Hepatocyte (in vitro differentiated cells): ENCODE measurements at regions not wholly inside any gene's neighbourhood (a gene's known extent, or its start where the extent isn't known, plus 50 kb on each side); places are given as distances from the start of the nearest gene placed in this dataset.

ENCODE experiments used
- DNase-seq: peaks from one replicate; pipeline ENCODE4 v3.0.0-alpha.2; 2016; ENCODE audit warnings: low spot score
- H2AFZ ChIP-seq: fragments of 200-600 bp; sonication (generic); 2 replicates; pipeline ENCODE4 v1.6.0; 2016; ENCODE audit warnings: antibody characterized with exemption, mild to moderate bottlenecking
- H3K27ac ChIP-seq: fragments of 200-600 bp; sonication (generic); 2 replicates; pipeline ENCODE4 v1.5.1; 2016; ENCODE audit warnings: mild to moderate bottlenecking
- H3K27me3 ChIP-seq: fragments of 200-600 bp; sonication (generic); 2 replicates; pipeline ENCODE4 v1.6.1; 2016
- H3K36me3 ChIP-seq: fragments of 200-600 bp; sonication (generic); replicated peaks from 2 replicates; pipeline ENCODE4 v1.5.1; 2016; ENCODE audit warnings: low read depth; ENCODE audit not compliant: insufficient read depth
- H3K4me1 ChIP-seq: fragments of 200-600 bp; sonication (generic); 2 replicates; pipeline ENCODE4 v1.5.1; 2016; ENCODE audit warnings: mild to moderate bottlenecking, moderate library complexity; ENCODE audit not compliant: insufficient read depth
- H3K4me2 ChIP-seq: fragments of 200-600 bp; sonication (generic); 2 replicates; pipeline ENCODE4 v1.6.0; 2016
- H3K4me3 ChIP-seq: fragments of 200-600 bp; sonication (generic); 2 replicates; pipeline ENCODE4 v1.5.1; 2016; ENCODE audit warnings: mild to moderate bottlenecking
- H3K79me2 ChIP-seq: fragments of 200-600 bp; sonication (generic); 2 replicates; pipeline ENCODE4 v1.6.0; 2017; ENCODE audit warnings: mild to moderate bottlenecking
- H3K9me2 ChIP-seq: fragments of 200-600 bp; sonication (generic); replicated peaks from 2 replicates; pipeline ENCODE4 v1.6.0; 2017; ENCODE audit warnings: mild to moderate bottlenecking; ENCODE audit not compliant: insufficient read depth
- H3K9me3 ChIP-seq: fragments of 200-600 bp; sonication (generic); 2 replicates; pipeline ENCODE4 v1.5.1; 2016; ENCODE audit warnings: low read depth, mild to moderate bottlenecking
- H4K20me1 ChIP-seq: fragments of 200-600 bp; sonication (generic); 2 replicates; pipeline ENCODE4 v1.6.0; 2016; ENCODE audit warnings: mild to moderate bottlenecking; ENCODE audit not compliant: insufficient read depth, poor library complexity, severe bottlenecking
- EZH2 ChIP-seq: fragments of 200-600 bp; sonication (generic); IDR thresholded peaks from 2 replicates; pipeline ENCODE4 v1.6.1; 2016; ENCODE audit warnings: antibody characterized with exemption, mild to moderate bottlenecking, borderline replicate concordance
- EZH2phosphoT487 ChIP-seq: fragments of 200-600 bp; sonication (generic); IDR thresholded peaks from one replicate; pipeline ENCODE4 v1.6.1; 2018; ENCODE audit warnings: antibody characterized with exemption, mild to moderate bottlenecking, low read depth, moderate library complexity; ENCODE audit not compliant: unreplicated experiment, severe bottlenecking
- WGBS: methylation state at CpG from one replicate; pipeline ENCODE4 v1.1.6; 2016; ENCODE audit warnings: low lambda C conversion rate; ENCODE audit errors: missing lambda C conversion rate; 5-methylcytosine and 5-hydroxymethylcytosine counted together
- TF ChIP-seq, protein P1 (sequence below): fragments of 200-600 bp; sonication (generic); IDR thresholded peaks from 2 replicates; pipeline ENCODE4 v1.5.1; 2016; ENCODE audit warnings: antibody characterized with exemption, mild to moderate bottlenecking; ENCODE audit not compliant: poor library complexity

DNA sequence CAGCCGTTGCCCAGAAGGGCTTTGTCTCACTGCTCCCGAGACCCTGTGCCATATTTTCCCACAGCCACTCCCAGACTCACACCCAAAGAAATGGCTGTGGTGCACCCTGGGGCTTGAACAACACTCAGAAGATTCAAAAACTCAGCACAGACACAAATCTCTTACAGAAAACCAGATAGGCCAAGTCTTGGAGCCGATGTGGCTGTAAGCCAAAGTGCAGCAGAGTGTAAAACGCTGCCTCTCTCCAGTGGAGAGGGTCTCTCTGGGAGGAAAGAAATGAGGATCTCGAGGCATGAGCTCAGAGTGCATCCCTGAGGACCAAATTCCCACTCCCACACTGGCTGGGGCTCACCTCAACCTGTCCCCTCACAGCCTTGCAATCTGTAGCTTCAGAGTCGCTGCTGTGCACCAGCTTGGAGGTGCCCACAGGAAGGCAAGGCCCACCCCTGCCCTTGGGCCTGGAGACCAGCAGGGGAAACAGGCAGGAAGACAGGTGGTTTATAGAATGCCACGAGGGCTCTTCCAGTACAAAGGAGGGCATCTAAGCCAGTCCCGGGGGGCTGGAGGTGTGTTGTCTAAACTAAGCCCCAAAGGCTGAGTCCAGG is 171.3 kb upstream of the AJAP1 start:
- Histone ChIP-seq H3K9me3 (no peaks in the 10 kb centered on the region), H4K20me1 (no peaks in the 10 kb centered on the region), H3K27ac (no peak overlapping the region), H2AFZ (no peak overlapping the region), H3K4me2 (no peak overlapping the region), H3K4me1 (no peaks in the 10 kb centered on the region), H3K4me3 (no peak overlapping the region), H3K9me2 (no peaks in the 10 kb centered on the region), H3K36me3 (no peaks in the 10 kb centered on the region), H3K27me3 (no peaks in the 10 kb centered on the region), H3K79me2 (no peaks in the 10 kb centered on the region)
- DNase-seq = no peak
- TF ChIP-seq EZH2 (no peak), EZH2phosphoT487 (no peak)
- TF ChIP-seq, protein P1, sequence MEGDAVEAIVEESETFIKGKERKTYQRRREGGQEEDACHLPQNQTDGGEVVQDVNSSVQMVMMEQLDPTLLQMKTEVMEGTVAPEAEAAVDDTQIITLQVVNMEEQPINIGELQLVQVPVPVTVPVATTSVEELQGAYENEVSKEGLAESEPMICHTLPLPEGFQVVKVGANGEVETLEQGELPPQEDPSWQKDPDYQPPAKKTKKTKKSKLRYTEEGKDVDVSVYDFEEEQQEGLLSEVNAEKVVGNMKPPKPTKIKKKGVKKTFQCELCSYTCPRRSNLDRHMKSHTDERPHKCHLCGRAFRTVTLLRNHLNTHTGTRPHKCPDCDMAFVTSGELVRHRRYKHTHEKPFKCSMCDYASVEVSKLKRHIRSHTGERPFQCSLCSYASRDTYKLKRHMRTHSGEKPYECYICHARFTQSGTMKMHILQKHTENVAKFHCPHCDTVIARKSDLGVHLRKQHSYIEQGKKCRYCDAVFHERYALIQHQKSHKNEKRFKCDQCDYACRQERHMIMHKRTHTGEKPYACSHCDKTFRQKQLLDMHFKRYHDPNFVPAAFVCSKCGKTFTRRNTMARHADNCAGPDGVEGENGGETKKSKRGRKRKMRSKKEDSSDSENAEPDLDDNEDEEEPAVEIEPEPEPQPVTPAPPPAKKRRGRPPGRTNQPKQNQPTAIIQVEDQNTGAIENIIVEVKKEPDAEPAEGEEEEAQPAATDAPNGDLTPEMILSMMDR = no peak
- 86% methylated on average over 8 of the region's 8 CpGs for WGBS

DNA sequence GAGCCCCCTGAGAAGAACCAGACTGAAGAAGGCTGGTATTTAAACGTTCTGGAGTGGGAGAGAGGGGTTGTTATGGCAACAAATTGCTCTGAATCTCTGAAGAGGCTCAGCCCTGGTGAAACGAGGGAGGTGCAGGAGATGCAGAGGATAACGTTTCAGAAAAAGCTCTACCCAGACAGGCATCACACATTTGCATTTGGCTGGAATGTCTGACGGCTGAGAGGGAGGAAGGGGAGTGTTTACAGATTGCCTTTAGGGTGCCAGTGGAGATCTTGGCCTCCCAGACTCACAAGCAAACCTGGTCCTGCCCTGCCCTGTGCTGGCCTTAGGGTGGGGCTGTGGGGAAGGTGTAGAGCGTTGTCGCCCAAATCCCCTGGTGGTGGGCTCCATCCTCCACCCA is 169.0 kb upstream of the AJAP1 start:
- H3K4me3 ChIP-seq = no peak overlapping the region
- H3K36me3 ChIP-seq = no peaks in the 10 kb centered on the region
- H3K79me2 ChIP-seq = no peaks in the 10 kb centered on the region
- H4K20me1 ChIP-seq = no peaks in the 10 kb centered on the region
- WGBS = 28% methylated on average over 6 of the region's 6 CpGs
- no peak overlapping the region for H3K27ac ChIP-seq
- no peaks in the 10 kb centered on the region for H3K4me1 ChIP-seq
- DNase-seq = no peak
- H3K9me3 ChIP-seq = no peaks in the 10 kb centered on the region
- H3K4me2 ChIP-seq = no peak overlapping the region
- TF ChIP-seq EZH2 (no peak), EZH2phosphoT487 (no peak)
- TF ChIP-seq, protein P1 = no peak
- no peaks in the 10 kb centered on the region for H3K9me2 ChIP-seq
- no peaks in the 10 kb centered on the region for H3K27me3 ChIP-seq
- no peak overlapping the region for H2AFZ ChIP-seq

DNA sequence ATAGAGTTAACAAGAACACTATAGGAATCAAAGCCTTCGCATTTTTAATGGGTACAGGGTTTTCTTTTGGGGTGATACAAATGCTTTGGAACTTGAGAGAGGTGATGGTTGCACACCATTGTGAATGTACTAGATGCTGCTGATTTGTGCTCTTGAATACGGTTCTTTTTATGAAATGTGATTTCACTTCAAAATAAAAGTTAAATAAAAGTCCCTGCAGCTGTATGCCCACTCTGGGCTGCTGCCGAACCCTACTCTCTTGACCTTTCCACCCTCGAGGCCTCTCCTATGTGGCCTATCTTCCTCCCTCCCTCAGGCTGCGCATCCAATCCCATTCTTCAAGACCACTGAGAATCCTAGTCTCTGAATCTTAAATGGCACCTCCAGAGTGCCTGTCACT is 168.5 kb upstream of the AJAP1 start:
- H3K4me2 ChIP-seq = no peak overlapping the region
- no peaks in the 10 kb centered on the region for H3K9me2 ChIP-seq
- H4K20me1 ChIP-seq = no peaks in the 10 kb centered on the region
- H3K79me2 ChIP-seq = no peaks in the 10 kb centered on the region
- no peaks in the 10 kb centered on the region for H3K4me1 ChIP-seq
- no peaks in the 10 kb centered on the region for H3K9me3 ChIP-seq
- H3K36me3 ChIP-seq = no peaks in the 10 kb centered on the region
- no peaks in the 10 kb centered on the region for H3K27me3 ChIP-seq
- WGBS = 80% methylated on average over 5 of the region's 5 CpGs
- no peak overlapping the region for H3K4me3 ChIP-seq
- no peak overlapping the region for H3K27ac ChIP-seq
- no peak for DNase-seq
- TF ChIP-seq EZH2phosphoT487 (no peak), EZH2 (no peak)
- TF ChIP-seq, protein P1 = no peak
- no peak overlapping the region for H2AFZ ChIP-seq
